HEK293 (cell line): ENCODE measurements at regions not wholly inside any gene's neighbourhood (a gene's known extent, or its start where the extent isn't known, plus 50 kb on each side); places are given as distances from the start of the nearest gene placed in this dataset.

Experiments
- ZNF140 ChIP-seq: fragments of 450-650 bp; formaldehyde crosslinking; IDR thresholded peaks from 2 replicates; pipeline ENCODE4 v1.5.1; 2016; ENCODE audit warnings: missing biosample characterization, missing genetic modification characterization
- ZNF843 ChIP-seq: fragments of 450-650 bp; formaldehyde crosslinking; IDR thresholded peaks from 2 replicates; pipeline ENCODE4 v1.5.1; 2016; ENCODE audit warnings: missing biosample characterization, missing genetic modification characterization

DNA sequence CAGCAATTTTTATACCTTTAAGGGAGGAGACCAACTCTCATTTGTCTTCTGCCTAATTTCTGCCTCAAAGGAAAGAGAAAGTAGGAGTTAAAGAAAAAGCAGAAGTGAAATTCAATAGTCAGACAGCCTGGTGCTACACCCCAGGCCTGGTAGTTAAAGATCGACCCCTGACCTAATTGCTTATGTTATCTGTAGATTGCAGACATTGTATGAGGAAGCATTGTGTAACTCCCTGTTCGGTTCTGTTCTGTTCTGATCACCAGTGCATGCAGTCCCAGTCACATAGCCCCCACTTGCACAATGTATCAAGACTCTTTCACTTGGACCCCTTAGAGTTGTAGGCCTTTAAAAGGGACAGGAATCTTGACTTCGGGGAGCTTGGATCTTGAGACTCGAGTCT is 335.9 kb upstream of the AR start:
- TF ChIP-seq ZNF843 (tag by site-specific recombination) = no peak
- no peak for TF ChIP-seq ZNF140 (tag by site-specific recombination)
